Mesothelial cell of epicardium (in vitro differentiated cells): ENCODE measurements at regions not wholly inside any gene's neighbourhood (a gene's known extent, or its start where the extent isn't known, plus 50 kb on each side); places are given as distances from the start of the nearest gene placed in this dataset.
"Not testable (repeated sequence)": the region's sequence is repeated elsewhere in the genome, so short reads cannot be mapped to it uniquely, and the experiment has no call there.

ENCODE experiments used
- DNase-seq, 2 experiments: peaks; one replicate each; pipeline ENCODE4 v3.0.0; 2021; ENCODE audit warnings: low spot score in 2 of 2; ENCODE audit not compliant: unreplicated experiment in 2 of 2
- H3K27ac Mint-ChIP-seq: 2 replicates; pipeline ENCODE4 v1.8.0; 2021; ENCODE audit warnings: mixed read lengths
- H3K27me3 Mint-ChIP-seq: 2 replicates; pipeline ENCODE4 v1.8.0; 2021; ENCODE audit warnings: low read depth, mixed read lengths
- H3K36me3 Mint-ChIP-seq: 2 replicates; pipeline ENCODE4 v1.8.0; 2021; ENCODE audit warnings: mixed read lengths
- H3K4me1 Mint-ChIP-seq: 2 replicates; pipeline ENCODE4 v1.8.0; 2021; ENCODE audit warnings: mixed read lengths
- H3K4me3 Mint-ChIP-seq: 2 replicates; pipeline ENCODE4 v1.8.0; 2021; ENCODE audit warnings: mild to moderate bottlenecking, moderate library complexity, mixed read lengths
- H3K9me3 Mint-ChIP-seq: 2 replicates; pipeline ENCODE4 v1.8.0; 2021; ENCODE audit warnings: mixed read lengths
- TF ChIP-seq, protein P1 (sequence below): fragments of 200-600 bp; sonication (generic); IDR thresholded peaks from one replicate; pipeline ENCODE4 v1.5.0; 2021; ENCODE audit warnings: antibody characterized with exemption; ENCODE audit not compliant: unreplicated experiment

DNA sequence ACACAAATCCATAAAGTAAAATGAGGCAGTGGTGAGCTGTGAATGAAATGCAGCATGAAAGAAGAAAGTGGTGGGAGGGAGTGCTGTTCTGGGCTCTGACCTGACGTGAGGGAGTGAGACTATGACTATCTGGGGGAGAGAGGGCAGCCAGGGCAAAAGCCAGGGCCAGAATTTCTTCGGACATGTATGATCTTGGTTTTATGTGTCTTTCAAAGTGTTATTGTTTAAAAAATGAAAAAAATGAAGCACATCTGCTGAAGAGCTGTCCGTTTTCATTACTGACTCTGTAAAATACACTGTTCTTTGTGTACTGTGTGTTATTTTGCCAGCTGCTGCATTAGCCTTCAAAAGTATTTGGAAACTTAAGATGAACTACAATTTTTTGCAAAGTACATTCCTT is 70.2 kb upstream of the KLF14 start:
- TF ChIP-seq, protein P1, sequence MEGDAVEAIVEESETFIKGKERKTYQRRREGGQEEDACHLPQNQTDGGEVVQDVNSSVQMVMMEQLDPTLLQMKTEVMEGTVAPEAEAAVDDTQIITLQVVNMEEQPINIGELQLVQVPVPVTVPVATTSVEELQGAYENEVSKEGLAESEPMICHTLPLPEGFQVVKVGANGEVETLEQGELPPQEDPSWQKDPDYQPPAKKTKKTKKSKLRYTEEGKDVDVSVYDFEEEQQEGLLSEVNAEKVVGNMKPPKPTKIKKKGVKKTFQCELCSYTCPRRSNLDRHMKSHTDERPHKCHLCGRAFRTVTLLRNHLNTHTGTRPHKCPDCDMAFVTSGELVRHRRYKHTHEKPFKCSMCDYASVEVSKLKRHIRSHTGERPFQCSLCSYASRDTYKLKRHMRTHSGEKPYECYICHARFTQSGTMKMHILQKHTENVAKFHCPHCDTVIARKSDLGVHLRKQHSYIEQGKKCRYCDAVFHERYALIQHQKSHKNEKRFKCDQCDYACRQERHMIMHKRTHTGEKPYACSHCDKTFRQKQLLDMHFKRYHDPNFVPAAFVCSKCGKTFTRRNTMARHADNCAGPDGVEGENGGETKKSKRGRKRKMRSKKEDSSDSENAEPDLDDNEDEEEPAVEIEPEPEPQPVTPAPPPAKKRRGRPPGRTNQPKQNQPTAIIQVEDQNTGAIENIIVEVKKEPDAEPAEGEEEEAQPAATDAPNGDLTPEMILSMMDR = no peak
- no peak overlapping the region for H3K27ac Mint-ChIP-seq
- peaks cover 31% of the 10 kb centered on the region for H3K27me3 Mint-ChIP-seq
- DNase-seq = no peak
- H3K4me3 Mint-ChIP-seq = no peak overlapping the region
- no peaks in the 10 kb centered on the region for H3K36me3 Mint-ChIP-seq
- H3K9me3 Mint-ChIP-seq = no peaks in the 10 kb centered on the region
- no peaks in the 10 kb centered on the region for H3K4me1 Mint-ChIP-seq

DNA sequence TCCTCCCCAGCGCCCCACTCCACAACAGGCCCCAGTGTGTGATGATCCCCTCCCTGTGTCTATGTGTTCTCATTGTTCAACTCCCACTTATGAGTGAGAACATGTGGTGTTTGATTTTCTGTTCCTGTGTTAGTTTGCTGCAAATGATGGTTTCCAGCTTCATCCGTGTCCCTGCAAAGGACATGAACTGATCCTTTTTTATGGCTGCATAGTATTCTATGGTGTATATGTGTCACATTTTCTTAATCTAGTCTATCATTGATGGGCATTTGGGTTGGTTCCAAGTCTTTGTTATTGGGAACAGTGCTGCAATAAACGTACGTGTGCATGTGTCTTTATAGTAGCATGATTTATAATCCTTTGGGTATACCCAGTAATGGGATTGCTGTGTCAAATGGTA is 78.8 kb upstream of the KLF14 start:
- not testable (repeated sequence) for H3K27ac Mint-ChIP-seq, H3K9me3 Mint-ChIP-seq, H3K4me3 Mint-ChIP-seq, H3K4me1 Mint-ChIP-seq, DNase-seq, H3K36me3 Mint-ChIP-seq
- peaks cover 24% of the 10 kb centered on the region for H3K27me3 Mint-ChIP-seq

DNA sequence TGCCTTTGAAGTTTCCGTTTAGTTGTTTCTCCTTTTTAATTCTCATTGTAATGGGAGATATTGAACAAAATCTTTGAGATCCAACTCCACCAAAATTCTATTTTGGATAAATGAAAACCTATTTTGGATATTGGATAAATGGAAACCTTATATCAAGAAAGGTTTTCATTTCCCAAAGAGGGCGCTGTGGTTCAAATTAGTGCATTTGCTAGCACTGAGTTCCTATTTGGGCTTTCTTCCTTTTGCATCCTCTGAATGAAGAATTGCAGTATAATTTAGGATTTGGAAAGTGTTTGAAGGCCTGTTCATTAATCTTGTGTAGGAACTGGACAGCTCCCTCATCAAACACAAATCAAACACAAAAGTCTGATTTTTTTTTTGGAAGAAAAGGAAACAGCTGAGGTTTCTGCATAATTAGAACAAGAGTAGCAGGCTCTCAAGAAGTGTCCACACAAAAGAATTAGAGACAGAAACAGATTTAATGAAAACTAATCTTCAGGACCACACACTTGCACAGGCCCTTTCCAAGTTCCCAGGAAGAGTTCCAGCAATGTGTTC is 80.8 kb upstream of the KLF14 start:
- TF ChIP-seq, protein P1 = no peak
- Mint-ChIP-seq H3K36me3 (no peaks in the 10 kb centered on the region), H3K27ac (no peak overlapping the region), H3K4me1 (no peaks in the 10 kb centered on the region), H3K9me3 (peaks cover 3% of the 10 kb centered on the region), H3K27me3 (peaks cover 15% of the 10 kb centered on the region), H3K4me3 (no peak overlapping the region)
- DNase-seq = no peak

DNA sequence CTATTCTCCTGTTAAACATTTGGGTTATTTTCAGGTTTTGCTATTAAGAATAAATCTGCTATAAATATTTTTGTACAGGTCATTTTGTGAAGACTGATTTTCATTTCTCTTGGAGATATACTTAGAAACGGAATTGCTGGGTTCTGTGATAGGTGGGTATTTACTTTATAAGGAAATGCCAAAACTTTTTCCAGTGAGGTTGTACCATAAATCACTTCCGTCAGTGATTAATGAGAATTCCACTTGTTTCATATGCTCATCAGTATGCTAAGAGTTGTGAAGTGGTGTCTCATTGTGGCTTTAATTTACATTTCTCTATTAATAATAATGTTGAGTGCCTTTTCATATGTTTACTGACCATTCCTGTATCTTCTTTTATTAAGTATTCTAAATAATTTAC is 84.0 kb upstream of the KLF14 start:
- DNase-seq = no peak
- Mint-ChIP-seq H3K9me3 (peaks cover 6% of the 10 kb centered on the region), H3K36me3 (no peaks in the 10 kb centered on the region), H3K4me1 (no peaks in the 10 kb centered on the region), H3K27ac (no peak overlapping the region), H3K27me3 (peaks cover 4% of the 10 kb centered on the region), H3K4me3 (no peak overlapping the region)
- TF ChIP-seq, protein P1 = no peak

DNA sequence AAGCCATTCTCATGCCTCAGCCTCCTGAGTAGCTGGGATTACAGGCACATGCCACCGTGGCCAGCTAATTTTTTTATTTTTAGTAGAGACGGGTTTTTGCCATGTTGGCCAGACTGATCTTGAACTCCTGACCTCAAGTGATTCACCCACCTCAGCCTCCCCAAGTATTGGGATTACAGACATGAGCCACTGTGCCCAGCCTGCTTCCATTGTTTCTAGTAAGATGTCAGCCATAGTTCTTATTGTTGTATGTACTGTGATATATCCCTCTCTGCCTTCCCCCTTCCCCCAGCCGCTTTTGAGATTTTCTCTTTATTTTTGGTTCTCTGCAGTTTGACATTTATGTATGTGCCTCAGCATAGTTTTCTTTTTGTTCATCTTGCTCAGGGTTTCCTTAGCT is 87.9 kb upstream of the KLF14 start:
- Mint-ChIP-seq H3K27ac (no peak overlapping the region), H3K4me3 (no peak overlapping the region), H3K27me3 (no peaks in the 10 kb centered on the region), H3K36me3 (peaks cover 4% of the 10 kb centered on the region), H3K9me3 (peaks cover 28% of the 10 kb centered on the region), H3K4me1 (no peaks in the 10 kb centered on the region)
- no peak for DNase-seq
- TF ChIP-seq, protein P1 = no peak

DNA sequence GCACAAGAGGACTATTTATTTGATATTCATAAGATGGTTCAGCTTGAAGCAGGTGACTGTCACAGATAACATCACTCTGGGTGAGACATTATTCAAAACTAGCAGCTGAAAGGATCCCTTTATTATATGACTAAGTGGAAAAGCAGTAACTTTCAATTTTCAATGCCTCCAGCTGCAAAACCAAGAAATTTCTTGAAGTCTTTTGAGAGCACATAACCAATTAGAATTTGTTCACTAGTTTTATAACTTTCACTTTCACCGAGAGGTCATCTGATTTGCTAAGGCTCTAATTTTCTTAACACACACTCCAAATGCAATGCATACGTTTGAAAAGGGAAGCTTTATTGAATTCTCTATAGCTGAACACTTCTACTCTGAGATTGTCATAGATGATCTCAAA is 88.6 kb upstream of the KLF14 start:
- no peak for DNase-seq

More for the DNA sequence above, 88.6 kb upstream of the KLF14 start:
- TF ChIP-seq, protein P1 = no peak
- Mint-ChIP-seq H3K4me3 (no peak overlapping the region), H3K27me3 (no peaks in the 10 kb centered on the region), H3K27ac (no peak overlapping the region), H3K36me3 (peaks cover 5% of the 10 kb centered on the region), H3K4me1 (no peaks in the 10 kb centered on the region), H3K9me3 (peaks cover 36% of the 10 kb centered on the region)
